GM18520 (cell line): ENCODE measurements at regions not wholly inside any gene's neighbourhood (a gene's known extent, or its start where the extent isn't known, plus 50 kb on each side); places are given as distances from the start of the nearest gene placed in this dataset.

Source experiments
- ATAC-seq: cut with Tn5 transposase; IDR thresholded peaks from one replicate; pipeline ENCODE4 v1.9.1; 2021; ENCODE audit not compliant: unreplicated experiment

- ATAC-seq: no peak
Observed at GRCh38 chr12:107973950-107974349, 155.1 kb upstream of the WSCD2 start.

GRCh38 chr12:107976331-107976730, 152.8 kb upstream of the WSCD2 start:
- no peak for ATAC-seq

GRCh38 chr12:107978201-107978600, 150.9 kb upstream of the WSCD2 start:
- no peak for ATAC-seq

DNA sequence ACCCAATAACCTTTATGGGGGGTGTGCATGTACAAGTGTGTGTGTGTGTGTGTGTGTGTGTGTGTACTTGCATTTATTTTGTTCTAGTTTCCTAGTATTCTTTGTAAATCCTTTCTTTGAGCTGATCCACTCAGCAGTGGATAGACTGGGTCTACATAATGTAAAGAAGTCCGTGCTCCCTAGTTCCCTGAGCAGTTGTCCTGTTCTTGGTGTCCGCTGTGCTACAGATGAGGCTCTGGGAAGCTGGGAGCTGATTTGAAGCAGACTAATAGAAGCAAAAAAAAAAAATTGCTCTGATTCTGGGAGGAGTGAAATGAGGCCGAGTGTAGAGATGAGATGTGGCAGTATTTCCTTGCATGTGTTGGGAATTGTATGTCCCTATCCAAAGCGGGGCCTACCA, 150.4 kb upstream of the WSCD2 start:
- ATAC-seq: no peak

GRCh38 chr12:107983756-107984472, 145.2 kb upstream of the WSCD2 start:
- ATAC-seq: no peak

- no peak for ATAC-seq
Observed at GRCh38 chr12:107984973-107985372, 144.1 kb upstream of the WSCD2 start.

DNA sequence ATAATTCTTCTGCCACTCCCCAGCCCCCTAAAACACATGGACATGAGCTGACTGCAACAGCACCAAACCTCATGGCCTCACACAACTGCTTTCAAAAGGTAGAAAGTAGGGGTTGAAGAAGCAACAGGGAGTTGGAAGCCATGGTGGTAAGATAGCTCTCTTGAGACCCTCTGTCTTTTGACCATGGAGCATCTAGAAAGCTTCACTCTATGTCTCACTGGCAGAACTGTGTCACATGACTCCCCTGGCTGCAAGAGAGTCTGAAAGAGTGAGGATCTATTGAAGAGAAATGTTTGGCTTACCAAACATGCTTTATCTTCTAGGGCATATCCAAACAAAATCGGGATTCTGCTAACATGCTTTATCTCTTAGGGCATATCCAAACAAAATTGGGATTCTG, 142.9 kb upstream of the WSCD2 start:
- no peak for ATAC-seq

DNA sequence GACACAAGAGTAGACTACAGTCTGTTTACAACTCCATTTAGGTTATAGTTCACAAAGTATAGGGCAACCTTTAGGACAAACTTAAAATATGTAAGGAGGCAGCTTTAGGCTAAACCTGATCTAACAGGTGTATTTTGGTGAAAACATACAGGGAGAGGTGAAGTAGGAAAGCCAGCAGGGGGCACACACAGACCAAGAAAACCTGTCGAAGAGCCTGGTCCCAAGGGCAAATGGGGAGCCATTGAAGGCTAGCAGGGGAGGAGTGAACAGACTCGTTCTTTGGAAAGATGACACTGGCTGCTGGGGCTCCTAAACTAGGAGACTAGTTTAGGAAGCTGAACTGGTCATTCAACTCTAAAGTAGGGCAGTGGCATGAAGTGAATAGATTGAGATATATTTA, 138.8 kb upstream of the WSCD2 start:
- ATAC-seq: no peak

- ATAC-seq: no peak
Observed at GRCh38 chr12:107992029-107992428, 137.1 kb upstream of the WSCD2 start.

GRCh38 chr12:107992870-107993451, 136.1 kb upstream of the WSCD2 start:
- no peak for ATAC-seq

DNA sequence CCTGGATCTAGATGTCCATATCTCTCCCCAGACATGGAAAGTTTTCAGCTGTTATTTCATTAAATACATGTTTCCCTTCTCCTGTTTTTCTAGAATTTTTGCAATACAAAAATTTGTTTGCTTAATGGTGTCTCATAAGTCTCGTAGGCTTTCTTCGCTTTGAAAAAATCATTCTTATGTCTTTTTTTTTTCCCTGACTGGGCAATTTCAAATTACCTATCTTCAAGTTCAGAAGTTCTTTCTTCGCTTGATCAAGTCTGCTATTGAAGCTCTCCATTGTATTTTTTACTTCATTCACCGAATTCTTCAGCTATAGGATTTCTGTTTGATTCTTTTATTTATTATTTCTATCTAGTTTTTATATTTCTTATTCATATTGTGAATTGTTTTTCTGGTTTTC, 130.2 kb upstream of the WSCD2 start:
- no peak for ATAC-seq

DNA sequence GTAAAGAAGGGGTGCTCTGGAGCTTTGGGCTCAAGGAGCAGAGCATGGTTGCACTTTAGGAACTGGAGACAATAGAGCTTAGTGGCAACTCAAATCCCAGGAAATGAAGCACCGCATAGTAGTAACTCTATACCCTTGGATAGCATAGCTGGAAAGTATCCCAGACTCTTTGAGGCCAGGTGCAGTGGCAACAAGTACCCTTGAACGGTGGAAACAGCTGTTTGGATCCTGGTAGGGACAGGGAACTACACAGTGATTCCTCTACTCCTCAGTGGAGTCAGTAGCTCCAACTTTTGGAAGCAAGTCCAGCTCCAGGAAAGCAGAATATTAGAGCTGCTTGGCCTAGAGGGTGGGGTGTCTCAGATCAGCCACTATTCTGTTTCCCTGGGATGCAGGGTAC, 129.0 kb upstream of the WSCD2 start:
- ATAC-seq: no peak

DNA sequence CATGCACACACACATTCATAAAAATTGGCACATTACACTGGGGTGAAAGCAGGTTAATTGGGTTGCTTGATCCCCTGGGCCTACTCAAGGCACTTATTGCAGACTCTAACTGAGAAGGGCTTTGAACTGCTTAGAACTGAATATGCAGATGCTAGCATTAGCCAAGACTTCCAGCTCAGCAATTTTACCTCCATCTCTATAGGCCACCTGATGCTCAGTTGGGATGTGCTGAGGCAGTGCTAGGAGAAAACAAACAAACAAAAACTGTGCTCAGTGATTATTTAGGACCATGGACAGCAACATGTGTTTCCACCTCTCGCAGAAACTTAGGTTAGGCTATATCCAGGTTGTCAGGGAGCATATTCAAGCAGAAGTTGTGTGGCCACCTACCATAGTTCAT, 124.8 kb upstream of the WSCD2 start:
- no peak for ATAC-seq

DNA sequence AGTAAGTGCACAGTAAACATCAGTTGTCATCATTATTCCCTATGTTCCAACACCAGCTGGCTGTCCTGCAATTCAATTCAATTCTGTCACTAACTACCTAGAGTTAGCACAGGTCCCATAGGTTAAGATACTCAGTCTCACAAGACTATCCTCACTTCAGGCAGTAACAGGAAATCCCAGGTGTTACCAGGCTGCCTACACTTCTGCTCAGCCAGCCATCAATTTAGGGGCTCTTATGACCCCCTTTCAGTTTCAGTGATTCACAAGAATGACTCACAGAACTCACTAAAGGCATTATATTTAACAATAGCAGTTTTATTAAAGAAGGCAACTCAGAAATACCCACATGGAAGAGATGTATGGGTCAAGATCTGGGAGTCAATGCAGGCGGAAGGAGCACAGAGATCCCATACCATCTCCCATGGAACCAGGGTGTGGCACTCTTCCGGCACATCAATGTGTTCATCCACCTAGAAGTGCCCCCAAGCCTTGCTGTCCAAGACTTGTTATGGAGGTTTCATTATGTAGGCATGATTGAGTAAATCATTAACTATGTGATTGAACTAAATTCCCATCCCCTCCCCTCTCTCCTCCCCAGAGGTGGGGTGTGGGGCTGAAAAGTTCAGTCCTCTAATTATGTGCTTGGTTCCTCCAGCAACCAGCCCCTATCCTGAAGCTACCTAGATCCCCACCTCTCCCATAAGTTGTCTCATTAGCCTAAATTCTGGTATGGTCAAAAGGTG, 120.8 kb upstream of the WSCD2 start:
- no peak for ATAC-seq

- ATAC-seq: no peak
Observed at GRCh38 chr12:108009442-108010070, 119.5 kb upstream of the WSCD2 start.

GRCh38 chr12:108016022-108016564, 113.0 kb upstream of the WSCD2 start:
- no peak for ATAC-seq

DNA sequence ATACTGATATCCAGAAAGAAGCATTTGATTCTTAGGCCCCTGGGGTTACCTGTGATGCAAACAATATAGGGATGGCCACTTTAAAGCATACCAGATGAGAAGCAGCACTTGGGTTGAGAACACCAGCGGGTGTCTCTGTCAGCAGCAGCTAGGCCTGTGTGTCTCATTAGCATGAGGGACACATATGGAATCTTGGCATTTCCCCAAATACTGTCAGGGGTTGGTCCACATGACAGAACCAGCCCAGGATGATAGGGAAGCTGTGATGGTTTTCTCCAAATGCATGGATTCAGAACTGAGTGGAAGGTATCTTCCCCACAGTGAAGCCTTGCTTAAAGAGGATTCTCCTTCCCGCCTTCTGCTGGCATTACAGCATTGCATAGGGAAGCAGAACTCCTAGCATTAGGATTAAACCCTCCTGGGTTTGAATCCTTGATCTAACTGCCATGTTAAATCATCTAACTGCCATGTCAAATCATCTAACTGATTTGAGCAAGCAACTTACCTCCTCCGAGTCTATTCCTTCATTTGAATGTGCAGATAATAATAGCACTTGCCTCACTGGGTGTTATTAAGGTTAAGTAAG, 111.5 kb upstream of the WSCD2 start:
- ATAC-seq: no peak

DNA sequence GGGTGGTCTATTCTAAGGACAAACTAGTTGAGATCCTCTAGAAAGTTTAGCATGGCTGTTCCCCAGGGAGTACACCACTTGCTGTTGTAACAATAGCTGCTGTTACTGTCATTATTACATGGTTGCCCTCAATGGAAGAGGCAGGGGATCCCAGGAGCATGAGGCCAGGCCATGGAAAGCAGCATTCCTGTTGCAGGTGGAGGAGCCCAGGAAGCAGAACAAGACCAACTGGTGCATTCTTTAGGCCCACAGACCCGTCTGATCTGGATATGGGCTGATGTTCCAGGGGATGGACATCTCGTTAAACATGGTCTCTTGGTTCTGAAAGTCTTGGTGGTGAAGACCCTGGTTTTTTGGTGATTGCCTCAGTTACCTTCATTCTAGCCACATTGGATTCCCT, 109.2 kb upstream of the WSCD2 start:
- ATAC-seq: no peak

DNA sequence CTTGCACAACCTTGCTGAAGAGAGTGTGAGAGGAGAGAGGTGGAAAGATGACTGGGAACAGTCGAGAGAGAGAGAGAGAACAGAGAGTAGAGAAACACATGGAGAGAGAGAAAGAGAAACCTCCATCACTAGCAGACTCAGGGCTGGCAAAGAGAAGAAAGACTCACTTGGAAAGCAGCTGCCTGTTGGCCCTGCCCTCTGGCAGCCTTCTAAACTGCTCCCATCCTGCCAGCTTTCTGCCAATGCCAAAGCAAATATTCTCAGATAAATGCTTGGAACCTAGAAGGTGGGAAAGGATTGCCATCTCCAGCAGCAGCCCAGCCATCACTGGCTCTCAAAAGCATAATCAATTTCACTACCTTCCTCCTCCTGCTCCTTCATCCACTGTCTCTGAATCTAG, 107.9 kb upstream of the WSCD2 start:
- no peak for ATAC-seq

DNA sequence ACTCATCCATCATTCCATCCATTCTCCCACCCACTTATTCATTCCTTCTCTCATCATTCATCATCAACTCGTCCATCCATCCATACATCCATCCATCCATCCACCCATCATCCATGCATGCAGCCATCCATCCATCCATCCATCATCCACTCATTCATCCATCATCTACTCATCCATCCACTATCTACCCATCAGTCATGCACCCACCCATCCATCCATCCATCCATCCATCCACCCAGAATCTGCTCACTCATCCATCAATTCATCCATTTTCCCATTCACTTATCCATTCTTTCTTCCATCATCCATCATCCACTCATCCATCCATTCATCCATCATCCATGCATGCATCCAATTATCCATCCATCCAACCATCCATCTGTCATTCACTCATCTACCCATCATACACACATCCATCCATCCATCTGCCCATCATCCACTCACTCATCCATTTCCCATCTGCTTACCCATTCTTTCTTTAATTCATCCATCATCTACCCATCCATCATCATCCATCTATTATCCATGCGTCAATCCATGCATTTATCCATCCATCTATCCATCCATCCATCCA, 107.1 kb upstream of the WSCD2 start:
- ATAC-seq: no peak
